K562 (cell line): ENCODE measurements at regions not wholly inside any gene's neighbourhood (a gene's known extent, or its start where the extent isn't known, plus 50 kb on each side); places are given as distances from the start of the nearest gene placed in this dataset.

ENCODE experiments used
- ATAC-seq: fragments of 200-7000 bp; cut with Tn5 transposase; 3 replicates; pipeline ENCODE4 v1.9.1; 2020; ENCODE audit warnings: moderate library complexity
- BruUV-seq: library from RNA; stranded (reverse); fragments of 400-500 nt; replicated peaks from 2 replicates; lab custom pipeline; 2021; lab: Mats Ljungman, UMichigan
- CTCF ChIA-PET: fragments of 300-600 bp; formaldehyde crosslinking; extraction: SDS; loops from one replicate; lab custom pipeline; 2021; ENCODE audit warnings: low intra/inter-chr PET ratio; lab: Yijun Ruan, JAX
- POLR2A ChIA-PET: fragments of 300-600, 350-650 bp; sonication (Branson Sonifier 250); formaldehyde crosslinking; extraction: SDS; loops from one replicate; lab custom pipeline; 2021; ENCODE audit warnings: antibody characterized with exemption, inconsistent platforms; lab: Yijun Ruan, JAX
- DNase-seq, 4 experiments: peaks; one replicate each; pipeline versions ENCODE4 v3.0.0 to v3.0.0-alpha.2; 2011 to 2018; ENCODE audit warnings: low spot score in 3 of 4, mixed read lengths in 3 of 4; ENCODE audit errors: extremely low read depth in 1 of 4
- FAIRE-seq: peaks from 2 replicates; lab custom pipeline; 2011; peaks lifted over from hg19 to GRCh38; lab: Jason Lieb, UNC
- H2AFZ ChIP-seq: 2 replicates; pipeline ENCODE4 v1.6.0; 2011; ENCODE audit warnings: low read depth, low read length, control low read depth, inconsistent platforms
- H3K27ac ChIP-seq: fragments of 200-600 bp; 3 replicates; pipeline ENCODE4 v1.8.0; 2011; ENCODE audit warnings: low read depth, mild to moderate bottlenecking, control low read depth, inconsistent platforms, low read length, moderate library complexity, mixed read lengths; ENCODE audit errors: extremely low read depth
- H3K27me3 ChIP-seq, 2 experiments: fragments of 300-600 bp in 1 of 2; 2 replicates in 1 of 2; 3 replicates in 1 of 2; pipeline versions ENCODE4 v1.6.0 to v1.8.0; 2011; ENCODE audit warnings: inconsistent platforms in 2 of 2, low read length in 2 of 2, mild to moderate bottlenecking in 1 of 2, mixed read lengths in 1 of 2, moderate library complexity in 1 of 2; ENCODE audit not compliant: control insufficient read depth in 2 of 2, insufficient read depth in 2 of 2
- H3K36me3 ChIP-seq: fragments of 300-600 bp; 3 replicates; pipeline ENCODE4 v1.8.0; 2011; ENCODE audit warnings: mild to moderate bottlenecking, low read length, inconsistent platforms; ENCODE audit not compliant: control insufficient read depth, insufficient read depth
- H3K4me1 ChIP-seq, 2 experiments: fragments of 200-600 bp in 1 of 2; replicated peaks in 1 of 2; 2 replicates in 1 of 2; 3 replicates in 1 of 2; pipeline versions ENCODE4 v1.5.1 to v1.8.0; 2011; ENCODE audit warnings: inconsistent platforms in 2 of 2, low read length in 2 of 2, mild to moderate bottlenecking in 1 of 2, mixed read lengths in 1 of 2, moderate library complexity in 1 of 2; ENCODE audit not compliant: control insufficient read depth in 2 of 2, insufficient read depth in 2 of 2
- H3K4me2 ChIP-seq: 2 replicates; pipeline ENCODE4 v1.6.1; 2011; ENCODE audit warnings: low read length, control low read depth, inconsistent platforms, mixed read lengths; ENCODE audit not compliant: insufficient read depth
- H3K4me3 ChIP-seq: fragments of 200-600 bp; sonication (generic), shearing (Covaris generic); 2 replicates; pipeline ENCODE4 v1.5.1; 2016; ENCODE audit warnings: control low read depth, inconsistent platforms
- H3K79me2 ChIP-seq: fragments of 200-600 bp; 3 replicates; pipeline ENCODE4 v1.8.0; 2011; ENCODE audit warnings: low read length, inconsistent platforms; ENCODE audit not compliant: control insufficient read depth, insufficient read depth
- H3K9ac ChIP-seq, 2 experiments: 2 replicates each; pipeline versions ENCODE4 v1.6.0 to v1.6.1; 2011; ENCODE audit warnings: low read depth in 2 of 2, low read length in 2 of 2, control low read depth in 1 of 2, inconsistent platforms in 1 of 2, mild to moderate bottlenecking in 1 of 2, mixed read lengths in 1 of 2; ENCODE audit not compliant: insufficient read depth in 1 of 2
- H3K9me1 ChIP-seq: one replicate; pipeline ENCODE4 v1.6.0; 2011; ENCODE audit warnings: inconsistent platforms, mild to moderate bottlenecking, low read length, moderate library complexity; ENCODE audit not compliant: control insufficient read depth, insufficient read depth
- H3K9me3 ChIP-seq: replicated peaks from 2 replicates; pipeline ENCODE4 v1.5.1; 2011; ENCODE audit warnings: low read depth, low read length, inconsistent platforms; ENCODE audit not compliant: control insufficient read depth, insufficient read depth
- H4K20me1 ChIP-seq: replicated peaks from 2 replicates; pipeline ENCODE4 v1.6.1; 2011; ENCODE audit warnings: low read length, inconsistent platforms, mixed read lengths; ENCODE audit not compliant: control insufficient read depth, insufficient read depth
- HDAC1 ChIP-seq, 2 experiments: fragments of 450-650 bp; IDR thresholded peaks; 2 replicates each; pipeline ENCODE4 v1.6.1; 2016 to 2017; ENCODE audit warnings: inconsistent platforms in 1 of 2, mild to moderate bottlenecking in 1 of 2, moderate library complexity in 1 of 2
- KDM1A ChIP-seq, 2 experiments: fragments of 450-650 bp; IDR thresholded peaks; 2 replicates each; pipeline ENCODE4 v1.6.1; 2016; ENCODE audit warnings: mild to moderate bottlenecking in 2 of 2
- NR3C1 ChIP-seq: sonication (generic); formaldehyde crosslinking; IDR thresholded peaks from 2 replicates; pipeline ENCODE4 v1.8.1; 2022; ENCODE audit warnings: missing genetic modification reagents
- RBM39 ChIP-seq: fragments of 200-400 bp; formaldehyde crosslinking; optimal IDR thresholded peaks from 2 replicates; pipeline ENCODE3; 2018; ENCODE audit warnings: low read depth, low read length
- RFX5 ChIP-seq: IDR thresholded peaks from 2 replicates; pipeline ENCODE4 v1.6.1; 2011; ENCODE audit warnings: low read depth, mild to moderate bottlenecking, improper control_type of control experiment, low read length
- ZBTB12 ChIP-seq: fragments of 250-450 bp; sonication (Bioruptor Pico); IDR thresholded peaks from 2 replicates; pipeline ENCODE4 v1.4.0; 2020
- ZBTB40 ChIP-seq, 2 experiments: fragments of 450-650 bp in 1 of 2; sonication (generic) in 1 of 2; formaldehyde crosslinking in 1 of 2; IDR thresholded peaks; 2 replicates each; pipeline versions ENCODE4 v1.7.1 to v1.9.0; 2016 to 2022; ENCODE audit warnings: inconsistent platforms in 1 of 2, mild to moderate bottlenecking in 1 of 2, missing genetic modification reagents in 1 of 2
- WGBS: fragments of 100-300 bp; shearing (Covaris generic); methylation state at CpG from one replicate; pipeline ENCODE4 v1.1.6; 2016; ENCODE audit warnings: low coverage, mixed read lengths; ENCODE audit not compliant: insufficient coverage; ENCODE audit errors: missing lambda C conversion rate; 5-methylcytosine and 5-hydroxymethylcytosine counted together
- in situ Hi-C: fragments of 300-500 bp; cut with MboI; formaldehyde crosslinking; loops from 4 replicates; pipeline ENCODE4 v1.15.0; 2018; ENCODE audit warnings: inconsistent platforms, mixed read lengths
- intact Hi-C: fragments of 100-400 bp; cut with micrococcal nuclease; formaldehyde crosslinking; loops from 2 replicates; pipeline ENCODE4 v1.14.2; 2022

- TF ChIP-seq ZBTB12 (CRISPR knock-in tag) = no peak
Observed at GRCh38 chr2:114039677-114040076, 149.8 kb downstream of the ACTR3 start (continued).

GRCh38 chr2:114040826-114041225 is 150.9 kb downstream of the ACTR3 start:
- ChIA-PET POLR2A (no interaction called here), CTCF (no interaction called here)
- FAIRE-seq (no peak), ATAC-seq (no peak), DNase-seq (no peak)
- WGBS = 1% methylated on average over 7 of the region's 7 CpGs
- Histone ChIP-seq H3K9me1 (no peaks in the 10 kb centered on the region), H3K4me1 (no peaks in the 10 kb centered on the region), H3K36me3 (no peaks in the 10 kb centered on the region), H3K27me3 (no peaks in the 10 kb centered on the region), H3K4me2 (no peak overlapping the region), H4K20me1 (no peaks in the 10 kb centered on the region), H3K9me3 (no peaks in the 10 kb centered on the region), H3K9ac (no peak overlapping the region), H3K27ac (no peak overlapping the region), H3K4me3 (no peak overlapping the region), H3K79me2 (no peaks in the 10 kb centered on the region), H2AFZ (no peak overlapping the region)
- BruUV-seq = no TSS peak
- in situ Hi-C loops = no loop called here
- intact Hi-C loops = no loop called here
- TF ChIP-seq NR3C1 (CRISPR knock-in tag) (no peak), RFX5 (no peak), HDAC1 (IDR thresholded peaks at IDR 0.05) (no peak), RBM39 (no peak), ZBTB40 (IDR thresholded peaks at IDR 0.05) (no peak), ZBTB40 (CRISPR knock-in tag; IDR thresholded peaks at IDR 0.05) (no peak), KDM1A (IDR thresholded peaks at IDR 0.05) (no peak)
- TF ChIP-seq, all 486 proteins: peak for 0
